ENCODE measurements at regions not wholly inside any gene's neighbourhood (a gene's known extent, or its start where the extent isn't known, plus 50 kb on each side); places are given as distances from the start of the nearest gene placed in this dataset.

- no peak overlapping the region for H3K27ac ChIP-seq (ENCODE audit: poor library complexity, severe bottlenecking)
- no peaks in the 10 kb centered on the region for H3K27me3 ChIP-seq (ENCODE audit: insufficient read depth, poor library complexity, severe bottlenecking)
- DNase-seq (ENCODE audit: low spot score): no peak
- H3K4me3 ChIP-seq (ENCODE audit: severe bottlenecking): no peak overlapping the region
- no peaks in the 10 kb centered on the region for H3K9me3 ChIP-seq (ENCODE audit: severe bottlenecking)
- TF ChIP-seq CTCF (IDR thresholded peaks at IDR 0.05; ENCODE audit: poor library complexity, severe bottlenecking): no peak
- no peaks in the 10 kb centered on the region for H3K36me3 ChIP-seq (ENCODE audit: low read depth)
- no peak for ATAC-seq (ENCODE audit: low read depth)
- no peaks in the 10 kb centered on the region for H3K4me1 ChIP-seq (ENCODE audit: insufficient read depth, poor library complexity, severe bottlenecking)
Observed at GRCh38 chr4:152091405-152091804, 330.6 kb upstream of the GATB start.

- no peak overlapping the region for H3K27ac ChIP-seq (ENCODE audit: poor library complexity, severe bottlenecking)
- no peak overlapping the region for H3K4me3 ChIP-seq (ENCODE audit: severe bottlenecking)
- no peaks in the 10 kb centered on the region for H3K27me3 ChIP-seq (ENCODE audit: insufficient read depth, poor library complexity, severe bottlenecking)
- TF ChIP-seq CTCF (IDR thresholded peaks at IDR 0.05; ENCODE audit: poor library complexity, severe bottlenecking): no peak
- H3K36me3 ChIP-seq (ENCODE audit: low read depth): no peaks in the 10 kb centered on the region
- ATAC-seq (ENCODE audit: low read depth) (no peak), DNase-seq (ENCODE audit: low spot score) (no peak)
- H3K4me1 ChIP-seq (ENCODE audit: insufficient read depth, poor library complexity, severe bottlenecking): no peaks in the 10 kb centered on the region
- H3K9me3 ChIP-seq (ENCODE audit: severe bottlenecking): no peaks in the 10 kb centered on the region
Observed at GRCh38 chr4:152090543-152090942, 329.7 kb upstream of the GATB start.

- DNase-seq (ENCODE audit: low spot score) (no peak), ATAC-seq (ENCODE audit: low read depth) (no peak)
- no peak for TF ChIP-seq CTCF (IDR thresholded peaks at IDR 0.05; ENCODE audit: poor library complexity, severe bottlenecking)
- Histone ChIP-seq H3K27me3 (ENCODE audit: insufficient read depth, poor library complexity, severe bottlenecking) (no peaks in the 10 kb centered on the region), H3K4me1 (ENCODE audit: insufficient read depth, poor library complexity, severe bottlenecking) (no peaks in the 10 kb centered on the region), H3K4me3 (ENCODE audit: severe bottlenecking) (no peak overlapping the region), H3K36me3 (ENCODE audit: low read depth) (no peaks in the 10 kb centered on the region), H3K27ac (ENCODE audit: poor library complexity, severe bottlenecking) (no peak overlapping the region), H3K9me3 (ENCODE audit: severe bottlenecking) (no peaks in the 10 kb centered on the region)
Observed at GRCh38 chr4:152089584-152089983, 328.8 kb upstream of the GATB start.

- H3K9me3 ChIP-seq (ENCODE audit: severe bottlenecking): no peaks in the 10 kb centered on the region
- no peak for TF ChIP-seq CTCF (IDR thresholded peaks at IDR 0.05; ENCODE audit: poor library complexity, severe bottlenecking)
- no peaks in the 10 kb centered on the region for H3K36me3 ChIP-seq (ENCODE audit: low read depth)
- H3K27me3 ChIP-seq (ENCODE audit: insufficient read depth, poor library complexity, severe bottlenecking): no peaks in the 10 kb centered on the region
- H3K27ac ChIP-seq (ENCODE audit: poor library complexity, severe bottlenecking): no peak overlapping the region
- H3K4me3 ChIP-seq (ENCODE audit: severe bottlenecking): no peak overlapping the region
- H3K4me1 ChIP-seq (ENCODE audit: insufficient read depth, poor library complexity, severe bottlenecking): no peaks in the 10 kb centered on the region
- ATAC-seq (ENCODE audit: low read depth) (no peak), DNase-seq (ENCODE audit: low spot score) (no peak)
Observed at GRCh38 chr4:152087335-152087734, 326.5 kb upstream of the GATB start.

- no peak overlapping the region for H3K4me3 ChIP-seq (ENCODE audit: severe bottlenecking)
- H3K27ac ChIP-seq (ENCODE audit: poor library complexity, severe bottlenecking): no peak overlapping the region
- H3K27me3 ChIP-seq (ENCODE audit: insufficient read depth, poor library complexity, severe bottlenecking): no peaks in the 10 kb centered on the region
- no peak for TF ChIP-seq CTCF (IDR thresholded peaks at IDR 0.05; ENCODE audit: poor library complexity, severe bottlenecking)
- no peaks in the 10 kb centered on the region for H3K36me3 ChIP-seq (ENCODE audit: low read depth)
- no peaks in the 10 kb centered on the region for H3K4me1 ChIP-seq (ENCODE audit: insufficient read depth, poor library complexity, severe bottlenecking)
- H3K9me3 ChIP-seq (ENCODE audit: severe bottlenecking): no peaks in the 10 kb centered on the region
- no peak for DNase-seq (ENCODE audit: low spot score)
- no peak for ATAC-seq (ENCODE audit: low read depth)
Observed at GRCh38 chr4:152085657-152086056, 324.9 kb upstream of the GATB start.
